ENCODE measurements at regions not wholly inside any gene's neighbourhood (a gene's known extent, or its start where the extent isn't known, plus 50 kb on each side); places are given as distances from the start of the nearest gene placed in this dataset.

GRCh38 chr2:239856620-239857285, 168.4 kb downstream of the NDUFA10 start:
- Histone ChIP-seq H3K4me1 (no peaks in the 10 kb centered on the region), H3K4me3 (no peak overlapping the region), H3K36me3 (replicated peaks in 1 of 2; ENCODE audit: insufficient read depth in 1 of 2, low read depth in 2 of 2) (no peaks in the 10 kb centered on the region), H3K27ac (no peak overlapping the region), H3K27me3 (no peaks in the 10 kb centered on the region), H3K9me3 (no peaks in the 10 kb centered on the region)
- TF ChIP-seq CTCF (IDR thresholded peaks at IDR 0.05) (no peak), POLR2A (IDR thresholded peaks at IDR 0.05) (no peak)
- ATAC-seq (no peak), DNase-seq (no peak)
- intact Hi-C loops (cut with DNase I): no loop called here
- WGBS, 2 donors: 77 to 85% methylated on average over 8 of the region's 8 CpGs

DNA sequence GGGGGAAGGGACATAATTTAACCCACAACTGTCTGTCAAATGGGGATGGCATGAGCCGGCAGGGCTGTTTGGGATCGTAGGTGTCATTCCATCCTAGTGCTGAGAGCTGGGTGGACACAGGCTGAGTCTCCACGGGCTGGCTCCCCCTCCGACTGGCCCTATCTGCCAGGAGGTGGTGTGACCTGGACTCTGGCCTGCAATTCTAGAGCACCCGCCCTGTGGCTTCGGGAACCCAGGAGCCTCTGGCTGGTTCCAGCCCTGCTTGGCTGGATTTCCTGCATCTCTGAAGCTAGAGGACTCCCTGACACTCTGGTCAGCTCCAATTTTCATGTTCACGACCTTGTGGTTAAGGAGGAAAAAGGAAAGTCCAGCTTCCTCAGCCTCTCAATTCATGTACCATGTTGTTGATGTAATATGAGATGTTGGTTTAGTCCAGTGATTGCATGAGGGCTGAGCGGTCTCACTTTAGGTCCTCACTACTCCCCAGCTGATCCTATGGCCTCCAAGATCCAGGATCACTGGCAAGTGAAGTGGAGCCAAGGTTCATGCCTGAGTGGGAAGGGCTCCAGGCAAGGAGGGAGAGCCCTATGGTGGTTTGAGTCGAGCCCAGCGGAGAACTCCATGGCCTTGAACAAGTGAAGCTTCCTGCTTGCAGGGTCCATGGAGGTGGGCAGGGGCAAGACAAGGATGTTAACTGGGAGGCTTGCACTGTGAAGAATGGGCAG, 169.1 kb downstream of the NDUFA10 start:
- H3K27me3 ChIP-seq: no peaks in the 10 kb centered on the region
- intact Hi-C loops (cut with DNase I): no loop called here
- H3K36me3 ChIP-seq (replicated peaks in 1 of 2; ENCODE audit: insufficient read depth in 1 of 2, low read depth in 2 of 2): no peaks in the 10 kb centered on the region
- H3K4me1 ChIP-seq: no peaks in the 10 kb centered on the region
- no peaks in the 10 kb centered on the region for H3K9me3 ChIP-seq
- no peak overlapping the region for H3K4me3 ChIP-seq
- H3K27ac ChIP-seq: no peak overlapping the region
- no peak for ATAC-seq
- DNase-seq: no peak
- TF ChIP-seq CTCF (IDR thresholded peaks at IDR 0.05): no peak
- no peak for TF ChIP-seq POLR2A (IDR thresholded peaks at IDR 0.05)
- 74 to 76% methylated on average over 4 to 10 of the region's 10 CpGs for WGBS, 2 donors

GRCh38 chr2:239854596-239854995, 170.5 kb downstream of the NDUFA10 start:
- Histone ChIP-seq H3K9me3 (no peaks in the 10 kb centered on the region), H3K36me3 (replicated peaks in 1 of 2; ENCODE audit: insufficient read depth in 1 of 2, low read depth in 2 of 2) (no peaks in the 10 kb centered on the region), H3K27me3 (no peaks in the 10 kb centered on the region), H3K4me3 (no peak overlapping the region), H3K4me1 (no peaks in the 10 kb centered on the region), H3K27ac (no peak overlapping the region)
- ATAC-seq (no peak), DNase-seq (no peak)
- TF ChIP-seq POLR2A (IDR thresholded peaks at IDR 0.05) (no peak), CTCF (IDR thresholded peaks at IDR 0.05) (no peak)
- WGBS, 2 donors: 83 to 87% methylated on average over 5 of the region's 5 CpGs
- intact Hi-C loops (cut with DNase I): no loop called here

DNA sequence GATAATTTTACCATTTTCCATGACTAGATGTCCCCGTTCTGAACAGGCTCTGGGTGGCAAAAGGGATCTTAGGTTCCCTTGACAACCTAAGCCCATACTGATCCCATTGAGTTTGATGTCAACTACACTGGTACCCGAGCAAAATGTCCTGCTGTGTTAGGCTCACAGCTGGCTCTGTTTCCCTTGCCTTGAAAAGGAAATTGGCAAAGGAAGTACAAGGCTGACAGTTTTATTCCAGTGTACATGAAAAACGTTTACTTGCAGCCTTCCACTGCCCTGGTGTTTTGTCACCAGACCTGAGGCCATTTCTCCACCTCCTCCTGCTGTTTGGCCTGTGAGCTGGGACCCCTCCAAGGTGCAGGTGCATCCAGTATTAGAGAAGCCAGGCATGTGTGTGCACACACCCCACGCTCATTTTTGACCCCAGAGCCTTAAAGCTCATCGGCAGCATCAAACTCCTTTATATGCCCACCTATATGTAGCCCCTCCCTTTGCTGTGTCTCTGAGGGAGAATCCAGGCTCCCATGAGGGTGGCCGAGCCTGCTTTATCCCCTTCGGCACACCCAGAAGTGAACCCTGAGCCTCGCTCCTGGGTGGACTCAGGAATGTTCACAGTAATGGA, 171.3 kb downstream of the NDUFA10 start:
- 34 to 60% methylated on average over 5 to 8 of the region's 8 CpGs for WGBS, 2 donors
- H3K4me1 ChIP-seq: no peaks in the 10 kb centered on the region
- intact Hi-C loops (cut with DNase I): no loop called here

More for the DNA sequence above, 171.3 kb downstream of the NDUFA10 start:
- ATAC-seq (no peak), DNase-seq (no peak)
- no peak overlapping the region for H3K4me3 ChIP-seq
- H3K9me3 ChIP-seq: no peaks in the 10 kb centered on the region
- no peaks in the 10 kb centered on the region for H3K27me3 ChIP-seq
- H3K27ac ChIP-seq: no peak overlapping the region
- no peak for TF ChIP-seq CTCF (IDR thresholded peaks at IDR 0.05)
- TF ChIP-seq POLR2A (IDR thresholded peaks at IDR 0.05): no peak
- no peaks in the 10 kb centered on the region for H3K36me3 ChIP-seq (replicated peaks in 1 of 2; ENCODE audit: insufficient read depth in 1 of 2, low read depth in 2 of 2)
